H1 (cell line): ENCODE measurements at regions not wholly inside any gene's neighbourhood (a gene's known extent, or its start where the extent isn't known, plus 50 kb on each side); places are given as distances from the start of the nearest gene placed in this dataset.

ENCODE experiments used
- CEBPB ChIP-seq: IDR thresholded peaks from 2 replicates; pipeline ENCODE4 v1.6.1; 2012; ENCODE audit warnings: low read depth, low read length
- POLR2A ChIP-seq, 2 experiments: IDR thresholded peaks; 1 replicate in 1 of 2; 2 replicates in 1 of 2; pipeline ENCODE4 v1.6.1; 2011; ENCODE audit warnings: low read depth in 2 of 2, low read length in 2 of 2, mild to moderate bottlenecking in 2 of 2; ENCODE audit errors: control extremely low read depth in 1 of 2
- POLR2AphosphoS5 ChIP-seq: IDR thresholded peaks from 2 replicates; pipeline ENCODE4 v1.6.1; 2011; ENCODE audit warnings: low read depth, low read length
- SIN3A ChIP-seq, 2 experiments: IDR thresholded peaks in 1 of 2; conservative IDR thresholded peaks in 1 of 2; 2 replicates each; pipeline ENCODE4 v1.6.1; 2011 to 2012; ENCODE audit warnings: low read length in 2 of 2, improper control_type of control experiment in 1 of 2, low read depth in 1 of 2, mild to moderate bottlenecking in 1 of 2
- YY1 ChIP-seq: IDR thresholded peaks from 2 replicates; pipeline ENCODE4 v1.6.1; 2011; ENCODE audit warnings: low read depth, mild to moderate bottlenecking, low read length
- TF ChIP-seq, protein P1 (sequence below): IDR thresholded peaks from 2 replicates; pipeline ENCODE4 v1.6.1; 2012; ENCODE audit warnings: inconsistent platforms
- TF ChIP-seq, protein P2 (sequence below), 3 experiments: IDR thresholded peaks; 1 replicate in 2 of 3; 2 replicates in 1 of 3; pipeline versions ENCODE4 v1.5.1 to v1.6.1; 2011; ENCODE audit warnings: low read length in 3 of 3, mild to moderate bottlenecking in 3 of 3, inconsistent platforms in 2 of 3, low read depth in 1 of 3, moderate library complexity in 1 of 3; ENCODE audit not compliant: insufficient read depth in 1 of 3; ENCODE audit errors: control extremely low read depth in 1 of 3

DNA sequence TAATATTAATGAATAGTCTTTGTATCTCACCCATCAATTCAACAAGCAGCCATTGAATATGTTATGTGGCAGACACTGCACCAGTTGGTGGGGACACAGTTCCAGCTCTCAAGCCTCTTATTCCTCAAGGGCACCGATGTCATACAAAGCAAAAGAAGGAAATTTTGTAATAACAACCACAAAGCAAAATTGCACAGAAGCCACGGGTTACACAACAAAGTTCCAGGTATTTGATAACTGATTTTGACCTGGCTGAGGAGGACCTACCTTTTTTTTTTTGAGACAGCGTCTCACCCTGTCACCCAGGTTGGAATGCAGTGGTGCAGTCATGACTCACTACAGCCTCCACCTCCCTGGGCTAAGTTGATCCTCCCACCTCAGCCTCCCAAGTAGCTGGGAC is 266.7 kb downstream of the FOXO1 start:
- TF ChIP-seq SIN3A (conservative IDR thresholded peaks at IDR 0.05 in 1 of 2, IDR thresholded peaks at IDR 0.05 in 1 of 2; ENCODE audit: low read depth in 1 of 2, low read length in 2 of 2) = no peak
- no peak for TF ChIP-seq CEBPB
- TF ChIP-seq, protein P1, sequence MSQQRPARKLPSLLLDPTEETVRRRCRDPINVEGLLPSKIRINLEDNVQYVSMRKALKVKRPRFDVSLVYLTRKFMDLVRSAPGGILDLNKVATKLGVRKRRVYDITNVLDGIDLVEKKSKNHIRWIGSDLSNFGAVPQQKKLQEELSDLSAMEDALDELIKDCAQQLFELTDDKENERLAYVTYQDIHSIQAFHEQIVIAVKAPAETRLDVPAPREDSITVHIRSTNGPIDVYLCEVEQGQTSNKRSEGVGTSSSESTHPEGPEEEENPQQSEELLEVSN = no peak
- TF ChIP-seq, protein P2, sequence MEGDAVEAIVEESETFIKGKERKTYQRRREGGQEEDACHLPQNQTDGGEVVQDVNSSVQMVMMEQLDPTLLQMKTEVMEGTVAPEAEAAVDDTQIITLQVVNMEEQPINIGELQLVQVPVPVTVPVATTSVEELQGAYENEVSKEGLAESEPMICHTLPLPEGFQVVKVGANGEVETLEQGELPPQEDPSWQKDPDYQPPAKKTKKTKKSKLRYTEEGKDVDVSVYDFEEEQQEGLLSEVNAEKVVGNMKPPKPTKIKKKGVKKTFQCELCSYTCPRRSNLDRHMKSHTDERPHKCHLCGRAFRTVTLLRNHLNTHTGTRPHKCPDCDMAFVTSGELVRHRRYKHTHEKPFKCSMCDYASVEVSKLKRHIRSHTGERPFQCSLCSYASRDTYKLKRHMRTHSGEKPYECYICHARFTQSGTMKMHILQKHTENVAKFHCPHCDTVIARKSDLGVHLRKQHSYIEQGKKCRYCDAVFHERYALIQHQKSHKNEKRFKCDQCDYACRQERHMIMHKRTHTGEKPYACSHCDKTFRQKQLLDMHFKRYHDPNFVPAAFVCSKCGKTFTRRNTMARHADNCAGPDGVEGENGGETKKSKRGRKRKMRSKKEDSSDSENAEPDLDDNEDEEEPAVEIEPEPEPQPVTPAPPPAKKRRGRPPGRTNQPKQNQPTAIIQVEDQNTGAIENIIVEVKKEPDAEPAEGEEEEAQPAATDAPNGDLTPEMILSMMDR (IDR thresholded peaks at IDR 0.05; ENCODE audit: control extremely low read depth in 1 of 3, insufficient read depth in 1 of 3, low read depth in 1 of 3, low read length in 3 of 3) = no peak
- no peak for TF ChIP-seq POLR2AphosphoS5
- no peak for TF ChIP-seq YY1
- TF ChIP-seq POLR2A (IDR thresholded peaks at IDR 0.05; ENCODE audit: control extremely low read depth in 1 of 2, low read depth in 2 of 2, low read length in 2 of 2) = no peak
